ENCODE measurements at regions not wholly inside any gene's neighbourhood (a gene's known extent, or its start where the extent isn't known, plus 50 kb on each side); places are given as distances from the start of the nearest gene placed in this dataset.

GRCh38 chr5:114988096-114988495 lies 181.6 kb downstream of the TRIM36 start:
- TF ChIP-seq CTCF (conservative IDR thresholded peaks at IDR 0.05; ENCODE audit: low read depth, low read length) (no peak), EZH2 (IDR thresholded peaks at IDR 0.05; ENCODE audit: borderline replicate concordance, low read depth, low read length, poor library complexity, severe bottlenecking) (no peak)

Measured in A673 (cell line).